Stimulated activated CD8-positive, alpha-beta memory T cell treated with anti-CD3 and anti-CD28 coated beads, Interleukin-2, amount 100 ng/mL, for 1 hour (primary cell): ENCODE measurements at regions not wholly inside any gene's neighbourhood (a gene's known extent, or its start where the extent isn't known, plus 50 kb on each side); places are given as distances from the start of the nearest gene placed in this dataset.
"Not testable (repeated sequence)": the region's sequence is repeated elsewhere in the genome, so short reads cannot be mapped to it uniquely, and the experiment has no call there.

Experiments used
- DNase-seq, 2 donors: peaks; one replicate each; pipeline ENCODE4 v3.0.0-alpha.2; 2020; ENCODE audit warnings: low read depth in 2 of 2

GRCh38 chr6:145539831-145540230 lies 195.5 kb downstream of the EPM2A start:
- DNase-seq: no peak

GRCh38 chr6:145540741-145541140 lies 194.6 kb downstream of the EPM2A start:
- no peak for DNase-seq

- no peak for DNase-seq
Observed at GRCh38 chr6:145544041-145544440, 191.3 kb downstream of the EPM2A start.

- DNase-seq: no peak
Observed at GRCh38 chr6:145544514-145544913, 190.8 kb downstream of the EPM2A start.

DNA sequence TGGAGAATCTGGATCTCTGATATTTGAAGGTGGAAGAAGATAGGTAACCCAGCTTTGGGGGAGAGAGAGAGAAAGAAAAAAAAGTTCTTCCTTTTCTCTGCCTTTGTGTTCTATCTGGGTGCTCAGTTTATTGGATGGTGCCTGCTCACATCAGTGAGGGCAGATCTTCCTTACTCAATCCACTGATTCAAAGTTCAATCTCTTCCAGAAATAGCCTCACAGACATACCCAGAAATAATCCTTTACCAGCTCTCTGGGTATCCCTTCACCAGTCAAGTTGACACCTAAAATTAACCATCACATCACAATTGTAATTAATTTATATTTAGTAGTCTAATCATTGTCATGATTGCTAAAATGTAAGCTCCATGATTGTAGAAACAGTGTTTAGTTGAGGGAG lies 189.1 kb downstream of the EPM2A start:
- no peak for DNase-seq

DNA sequence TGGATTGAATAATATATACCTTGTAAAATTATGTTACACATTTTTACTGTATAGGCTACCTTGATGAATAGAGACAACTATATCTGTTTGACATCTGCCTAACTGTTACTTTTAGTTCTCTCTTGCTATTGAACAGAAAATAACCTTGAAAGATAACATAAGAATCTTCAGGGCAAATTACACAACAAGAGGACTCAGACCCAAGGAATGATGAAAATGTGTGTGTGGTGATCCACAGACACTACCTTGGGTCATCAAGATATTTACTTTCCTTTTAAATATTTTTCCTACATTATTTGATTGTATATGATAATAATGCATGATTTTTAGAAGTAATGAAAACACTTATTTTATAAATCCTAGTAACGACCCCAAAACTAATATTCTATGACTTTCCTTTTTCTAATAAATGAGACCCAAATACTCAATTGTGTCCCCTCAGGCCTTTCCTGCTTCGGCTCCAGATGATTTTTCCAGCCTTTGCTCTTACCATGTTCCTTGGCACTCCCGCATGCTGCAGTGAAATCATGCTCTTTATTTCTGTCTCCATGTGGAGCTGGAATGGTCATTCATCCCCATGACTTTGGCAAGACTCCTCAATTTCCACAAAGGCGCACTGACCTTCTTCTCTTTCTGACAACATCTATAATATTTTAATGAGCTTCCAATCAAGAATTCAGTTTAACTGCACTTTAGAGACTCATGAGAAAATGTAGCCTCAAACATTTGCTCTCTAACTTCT lies 187.6 kb downstream of the EPM2A start:
- no peak for DNase-seq

GRCh38 chr6:145548933-145549648 lies 186.2 kb downstream of the EPM2A start:
- no peak for DNase-seq

GRCh38 chr6:145551164-145551563 lies 184.2 kb downstream of the EPM2A start:
- DNase-seq: no peak

GRCh38 chr6:145555084-145555483 lies 180.2 kb downstream of the EPM2A start:
- no peak for DNase-seq

DNA sequence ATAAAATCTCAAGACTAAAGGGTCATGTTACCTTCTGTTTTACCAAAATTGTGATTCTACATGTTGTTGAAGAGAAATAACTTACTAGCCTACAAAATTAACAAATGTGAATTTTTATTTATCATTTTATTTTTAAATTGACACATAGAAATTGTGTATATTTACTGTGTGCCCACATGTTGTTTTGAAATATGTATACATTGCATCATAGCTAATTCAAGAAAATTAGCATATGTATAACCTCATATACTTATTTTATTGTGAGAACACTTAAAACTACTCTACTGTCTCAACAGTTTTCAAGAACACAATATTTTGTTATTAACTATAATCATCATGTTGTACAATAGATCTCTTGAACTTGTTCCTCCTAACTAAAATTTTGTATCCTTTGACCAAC lies 177.8 kb downstream of the EPM2A start:
- DNase-seq: no peak

DNA sequence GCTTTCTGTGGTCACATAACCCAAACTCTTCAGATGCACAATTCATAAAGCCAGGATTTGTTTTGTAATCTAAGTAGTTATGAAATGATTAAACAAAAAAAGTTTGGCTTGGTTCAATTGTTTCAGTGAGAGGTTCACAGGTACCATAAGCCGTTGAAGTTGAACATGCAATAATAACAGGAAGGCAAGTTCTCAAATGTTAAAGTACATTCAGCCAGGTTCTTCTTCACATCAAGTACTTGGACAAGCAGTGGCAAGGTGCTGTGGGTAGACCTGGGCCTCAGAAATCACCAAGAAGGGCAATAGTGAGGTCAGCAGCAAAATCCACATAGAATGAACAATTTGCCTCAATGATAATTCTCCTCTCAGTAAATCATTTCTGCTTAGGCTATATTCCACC lies 175.5 kb downstream of the EPM2A start:
- no peak for DNase-seq

DNA sequence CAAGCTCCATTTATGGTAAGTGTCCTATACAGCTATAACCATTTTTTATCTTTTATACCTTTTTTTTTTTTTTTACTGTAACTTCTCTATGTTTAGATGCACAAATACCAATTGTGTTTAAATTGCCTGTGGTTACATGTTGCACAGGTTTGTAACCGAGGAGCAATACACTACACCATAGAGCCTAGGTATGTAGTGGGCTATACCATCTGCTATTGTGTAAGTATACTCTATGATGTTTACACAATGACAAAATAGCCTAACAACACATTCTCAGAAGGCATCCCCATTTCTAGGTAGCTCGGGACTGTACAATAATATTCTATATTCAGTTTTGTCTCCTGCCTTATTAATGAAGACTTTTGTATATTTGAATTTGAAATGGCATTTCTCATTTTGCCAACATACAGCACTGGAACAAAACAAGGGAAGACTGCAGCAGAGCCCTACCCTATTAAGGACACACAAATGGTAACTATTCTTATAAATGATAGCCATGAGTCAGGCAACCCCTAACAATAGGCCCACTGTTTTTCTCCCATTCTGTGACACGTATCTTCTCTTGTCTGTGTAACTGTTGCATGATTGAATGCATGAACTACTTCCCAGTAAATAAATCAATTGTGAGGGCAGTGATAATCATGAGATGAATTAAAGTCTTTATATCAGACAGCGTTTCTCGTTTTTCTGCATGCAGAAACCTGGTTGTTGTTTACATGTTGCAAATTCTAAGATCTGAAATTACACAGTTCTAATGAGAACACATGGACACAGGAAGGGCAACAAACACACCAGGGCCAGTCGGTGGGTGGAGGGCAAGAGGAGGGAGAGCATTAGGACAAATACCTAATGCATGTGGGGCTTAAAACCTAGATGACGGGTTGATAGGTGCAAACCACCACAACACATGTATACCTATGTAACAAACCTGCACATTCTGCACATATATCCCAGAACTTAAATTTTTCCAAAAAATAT lies 173.9 kb downstream of the EPM2A start:
- DNase-seq: no peak

DNA sequence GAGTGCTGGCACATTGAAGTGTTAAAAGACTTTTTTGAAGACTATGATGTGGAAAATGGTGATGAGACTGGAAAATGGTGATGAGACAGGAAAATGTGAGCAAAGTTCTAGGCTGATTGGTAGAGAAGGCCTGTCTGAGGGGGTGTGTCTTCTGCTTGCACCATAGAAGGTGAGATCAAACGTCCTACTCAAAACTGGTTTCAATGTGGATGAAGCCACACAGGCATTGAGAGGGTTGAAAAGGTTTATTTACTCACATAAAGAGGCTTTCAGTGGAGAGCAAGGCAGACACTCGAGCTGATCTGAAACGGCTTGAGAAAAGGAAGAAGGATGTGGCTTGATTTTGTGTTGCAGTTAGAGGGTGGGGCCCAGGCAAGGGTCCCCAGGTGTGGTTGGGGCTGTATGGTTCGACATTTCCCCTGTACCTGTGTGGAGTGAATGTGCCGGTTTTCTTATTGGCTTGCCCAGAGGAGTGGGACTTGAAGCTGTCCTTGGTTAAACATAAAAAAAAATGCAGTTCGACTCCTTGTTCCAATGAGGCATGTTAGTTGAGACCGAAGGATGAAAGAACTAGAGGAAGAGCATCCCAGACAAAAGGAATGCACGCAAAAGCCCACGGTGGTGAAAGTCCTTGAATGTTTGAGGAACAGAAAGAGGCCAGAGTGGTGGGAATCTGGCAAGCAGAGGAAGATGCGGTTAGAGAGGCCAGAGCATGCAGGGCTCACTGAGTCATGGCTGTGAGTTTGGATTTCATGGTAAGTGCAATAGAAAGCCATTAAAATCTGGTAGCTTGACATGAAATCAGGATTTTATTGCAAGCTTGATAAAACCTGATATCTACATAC lies 172.3 kb downstream of the EPM2A start:
- DNase-seq: no peak

DNA sequence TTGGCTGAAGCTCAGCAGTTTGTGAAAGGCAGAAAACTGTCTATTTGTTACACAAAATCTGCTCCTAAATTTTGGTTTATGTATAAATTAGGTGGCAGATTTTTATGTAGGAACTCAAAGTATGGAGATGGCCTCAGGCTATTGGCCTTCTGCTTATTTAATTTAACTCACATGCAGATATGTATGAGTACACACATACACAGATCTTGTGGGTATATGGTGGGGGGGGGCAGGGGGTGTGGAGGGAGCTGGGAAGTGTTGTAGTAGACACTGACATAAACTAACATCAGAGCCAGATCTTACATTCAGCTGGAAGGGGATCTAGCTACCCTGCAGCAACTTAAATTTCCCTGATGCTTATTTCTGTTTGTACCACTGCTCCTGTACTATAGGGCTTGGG lies 170.8 kb downstream of the EPM2A start:
- no peak for DNase-seq

- DNase-seq: no peak
Observed at GRCh38 chr6:145567684-145568252, 167.6 kb downstream of the EPM2A start.

DNA sequence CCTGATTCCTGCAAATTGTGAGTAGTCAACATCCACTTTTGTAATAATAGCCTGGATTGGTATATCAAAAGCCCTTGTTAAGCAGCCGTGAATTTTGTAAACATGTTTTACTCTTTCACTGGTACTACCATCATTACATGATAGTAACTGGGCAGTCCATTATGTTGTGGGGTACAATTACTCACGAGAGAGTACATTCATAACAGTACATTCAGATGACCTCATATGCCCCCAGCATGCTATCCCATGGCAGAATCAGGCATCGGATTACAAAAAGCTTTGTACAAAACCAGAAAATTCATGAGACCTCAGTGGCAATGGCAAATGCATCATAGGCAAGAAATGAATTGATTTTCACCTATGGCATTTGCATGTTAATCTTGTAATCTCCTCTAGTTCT lies 166.2 kb downstream of the EPM2A start:
- no peak for DNase-seq

DNA sequence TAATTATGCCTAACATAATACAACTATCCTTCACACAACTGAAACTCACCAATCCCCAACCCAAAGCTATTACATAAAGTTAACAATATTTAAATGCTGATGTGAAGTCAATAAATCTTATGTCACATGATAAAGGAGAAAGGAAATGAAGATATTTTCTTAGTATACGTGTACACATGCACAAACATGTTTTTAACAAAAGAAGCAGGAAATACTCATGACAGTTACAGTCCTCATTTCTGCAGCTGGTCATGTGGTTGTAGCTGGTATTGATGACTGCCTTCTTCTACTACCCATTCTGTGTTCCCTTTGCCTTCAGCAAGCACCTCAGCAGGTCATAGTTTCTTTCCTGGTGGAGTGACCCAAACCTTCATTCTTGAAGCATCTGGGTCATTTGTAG lies 165.0 kb downstream of the EPM2A start:
- DNase-seq: not testable (repeated sequence)

DNA sequence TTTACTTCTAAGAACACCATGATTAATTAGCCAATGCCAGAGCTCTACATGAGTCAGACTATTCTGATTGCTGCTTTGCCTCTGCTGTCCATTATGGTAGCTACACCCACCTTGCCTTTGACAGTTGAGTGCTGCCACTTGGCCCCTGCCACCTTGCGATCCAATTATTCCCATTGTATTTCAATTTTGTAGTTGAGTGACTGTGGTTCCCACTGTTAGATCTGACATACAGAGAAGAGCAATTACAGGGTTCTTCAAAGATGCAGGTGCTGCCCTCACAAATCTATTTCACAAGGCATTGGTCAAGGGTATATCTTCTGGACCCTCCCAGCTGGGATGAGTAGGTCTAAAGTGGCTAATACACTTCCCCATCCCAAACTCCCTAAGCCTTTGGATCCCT lies 161.1 kb downstream of the EPM2A start:
- not testable (repeated sequence) for DNase-seq
